GM19438 (cell line): ENCODE measurements at regions not wholly inside any gene's neighbourhood (a gene's known extent, or its start where the extent isn't known, plus 50 kb on each side); places are given as distances from the start of the nearest gene placed in this dataset.
"Not testable (repeated sequence)": the region's sequence is repeated elsewhere in the genome, so short reads cannot be mapped to it uniquely, and the experiment has no call there.

Experiments
- ATAC-seq: cut with Tn5 transposase; IDR thresholded peaks from one replicate; pipeline ENCODE4 v1.9.1; 2021; ENCODE audit warnings: low read depth; ENCODE audit not compliant: unreplicated experiment

DNA sequence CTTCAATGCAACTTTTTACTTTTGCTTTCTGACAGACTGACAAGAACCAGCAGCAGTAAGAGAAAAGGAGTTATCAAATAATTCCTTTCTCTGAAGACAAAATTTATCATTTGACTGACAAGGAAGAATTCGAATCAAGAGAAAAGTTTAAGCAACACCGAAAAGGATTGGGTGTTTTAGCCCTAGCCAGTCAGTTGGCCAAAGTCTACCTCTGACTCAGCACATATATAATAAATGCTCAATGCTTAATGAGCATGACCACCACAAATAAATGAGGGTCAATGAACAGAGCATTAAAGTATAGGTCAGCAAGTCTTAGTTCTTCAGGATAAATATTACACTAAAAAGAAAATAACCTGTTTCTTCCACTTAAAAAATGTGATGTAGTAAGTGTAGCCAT lies 1603.5 kb upstream of the C9orf72 start:
- ATAC-seq, result no peak

- no peak for ATAC-seq
Observed at GRCh38 chr9:29183971-29184370, 1610.7 kb upstream of the C9orf72 start.

- not testable (repeated sequence) for ATAC-seq
Observed at GRCh38 chr9:29188771-29189170, 1615.5 kb upstream of the C9orf72 start.

GRCh38 chr9:29189221-29189620 lies 1615.9 kb upstream of the C9orf72 start:
- ATAC-seq, result not testable (repeated sequence)

GRCh38 chr9:29198861-29199260 lies 1625.6 kb upstream of the C9orf72 start:
- no peak for ATAC-seq

DNA sequence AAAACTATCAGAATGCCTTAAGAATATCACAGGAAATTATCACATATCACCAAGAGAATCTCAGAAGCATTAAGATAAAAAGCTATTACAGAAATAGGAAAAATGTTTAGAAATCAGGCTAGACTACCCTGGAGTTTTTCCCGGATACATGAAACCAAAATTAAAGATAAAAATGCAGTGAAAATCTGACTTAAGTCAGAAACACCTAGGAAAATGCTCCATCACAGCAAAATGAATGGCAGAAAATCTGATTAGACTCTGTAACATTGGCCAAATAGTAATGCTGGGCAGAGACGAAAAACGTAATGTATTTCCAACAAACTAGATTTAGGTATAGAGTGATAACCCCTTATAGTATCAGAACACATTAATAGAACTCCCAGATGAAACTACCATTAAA lies 1626.7 kb upstream of the C9orf72 start:
- ATAC-seq, result no peak

GRCh38 chr9:29200650-29201049 lies 1627.4 kb upstream of the C9orf72 start:
- ATAC-seq, result no peak

DNA sequence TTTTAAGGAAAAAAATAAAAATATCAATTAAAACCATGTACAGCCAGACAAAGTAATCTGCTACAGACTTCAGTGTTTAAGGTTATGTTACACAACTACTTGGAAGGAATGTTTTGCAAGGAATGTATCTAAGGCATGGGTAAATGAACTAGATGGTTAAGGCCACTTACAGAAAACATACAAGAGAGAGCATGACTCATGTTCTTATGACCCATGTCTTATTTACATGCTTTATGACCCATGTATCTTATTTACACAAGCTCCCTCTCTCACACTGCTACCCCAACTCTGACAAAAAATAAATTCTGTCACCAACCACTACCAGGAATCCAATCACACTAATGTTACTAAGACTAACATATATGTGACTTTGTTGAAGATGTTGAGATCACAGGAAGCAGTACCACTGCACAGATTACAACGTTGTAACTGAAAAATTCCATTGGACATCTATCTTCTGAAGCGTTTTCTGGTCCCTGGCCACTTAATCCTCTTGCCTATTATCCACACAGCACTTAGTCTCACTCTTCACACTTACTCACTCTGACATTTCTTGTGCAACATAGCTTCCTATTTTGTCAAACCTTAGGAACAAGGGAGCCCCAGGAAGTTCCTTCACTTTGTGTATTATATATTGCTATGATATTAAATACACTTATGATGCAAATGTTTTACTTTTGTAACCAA lies 1630.1 kb upstream of the C9orf72 start:
- ATAC-seq, result no peak

DNA sequence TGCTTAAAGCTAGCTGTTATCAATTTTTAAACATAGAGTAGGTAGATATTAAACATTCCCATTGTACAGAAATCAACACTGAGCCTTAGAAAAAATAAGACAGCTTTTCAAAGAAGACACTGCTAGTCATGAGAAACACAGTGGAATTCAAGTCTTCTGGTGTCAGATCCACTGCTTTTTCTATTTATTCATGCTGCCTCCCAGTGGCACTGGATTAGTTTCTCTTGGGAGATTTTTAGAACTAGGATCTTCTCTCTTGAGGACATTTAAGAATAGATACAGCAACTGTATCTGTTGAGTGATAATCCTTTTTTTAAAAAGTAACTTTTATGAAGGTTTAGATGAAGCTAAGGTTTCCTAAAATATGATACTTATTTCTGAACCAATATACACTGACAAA lies 1635.4 kb upstream of the C9orf72 start:
- ATAC-seq, result no peak

GRCh38 chr9:29209748-29210291 lies 1636.5 kb upstream of the C9orf72 start:
- no peak for ATAC-seq

GRCh38 chr9:29211003-29211579 lies 1637.8 kb upstream of the C9orf72 start:
- ATAC-seq, result no peak

GRCh38 chr9:29211580-29212396 lies 1638.5 kb upstream of the C9orf72 start:
- peak; percentile 92 for ATAC-seq

- ATAC-seq, result no peak
Observed at GRCh38 chr9:29212397-29213387, 1639.4 kb upstream of the C9orf72 start.

DNA sequence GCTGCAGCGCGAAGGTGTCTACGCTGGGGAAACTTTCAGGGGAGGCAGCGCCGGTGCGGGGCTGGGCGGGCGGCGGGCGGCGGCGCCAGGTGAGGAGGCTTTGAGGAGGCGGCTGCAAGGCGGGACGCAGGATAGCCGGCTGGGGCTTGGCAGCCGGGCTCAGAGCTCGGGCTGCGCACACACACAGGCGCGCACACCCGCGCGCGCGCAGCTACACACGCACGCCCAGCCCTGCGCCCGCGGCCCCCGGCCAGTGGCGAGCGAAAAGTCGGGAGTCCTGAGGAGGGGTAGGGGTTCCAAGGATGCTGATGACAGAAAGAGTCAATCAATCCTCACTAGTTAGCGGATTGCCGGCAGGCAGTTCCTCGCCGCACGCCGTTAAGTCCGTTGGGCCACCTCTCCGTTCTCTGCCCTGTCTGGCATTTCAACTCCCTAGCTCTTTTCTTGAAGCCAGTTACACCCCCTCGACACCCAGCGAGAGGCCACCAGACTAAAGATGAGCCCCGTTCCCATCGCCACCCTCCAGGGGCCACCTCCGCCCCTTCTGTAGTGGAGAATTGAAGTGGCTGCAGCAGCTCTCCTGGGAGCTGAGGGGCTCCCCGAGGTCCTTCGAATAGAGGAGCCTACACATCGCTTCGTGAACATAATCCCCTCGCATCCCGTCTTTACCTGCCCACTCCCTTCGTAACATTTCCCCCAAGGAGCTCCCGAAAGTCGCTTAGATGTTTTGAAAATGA lies 1640.3 kb upstream of the C9orf72 start, which contains the start of gene LINGO2:
TSS of gene LINGO2 (minus strand) at position 185 of the 737 bp plus-strand sequence.
- ATAC-seq, result no peak

- ATAC-seq, result no peak
Observed at GRCh38 chr9:29214154-29214689, 1640.9 kb upstream of the C9orf72 start.

DNA sequence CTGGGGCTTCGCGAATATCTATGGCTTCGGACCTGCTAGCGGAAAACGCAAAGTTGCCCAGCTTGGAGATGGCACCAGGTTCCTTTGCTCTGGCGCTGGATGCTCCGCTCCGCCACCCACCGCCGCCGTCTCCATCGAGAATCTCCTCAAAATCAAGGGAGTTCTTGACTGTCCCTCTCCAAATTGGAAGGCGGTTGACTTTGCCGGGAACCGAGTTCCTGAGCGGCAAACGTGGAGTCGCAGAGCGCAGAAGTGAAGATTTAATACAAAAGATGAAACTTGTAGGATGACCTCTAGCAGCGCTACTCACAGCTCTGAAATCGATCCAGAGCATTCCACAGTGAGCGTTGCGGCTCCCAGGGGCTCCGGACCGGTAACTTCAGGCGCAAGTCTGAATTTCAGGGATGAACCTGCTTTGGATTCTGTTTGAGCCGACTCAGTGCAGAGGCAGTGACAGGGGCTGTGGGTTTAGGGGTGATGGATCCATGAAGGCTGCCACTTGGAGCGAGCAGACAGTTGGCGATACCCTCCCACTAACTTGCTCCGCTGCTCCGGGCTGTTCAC lies 1641.5 kb upstream of the C9orf72 start:
- ATAC-seq, result no peak

DNA sequence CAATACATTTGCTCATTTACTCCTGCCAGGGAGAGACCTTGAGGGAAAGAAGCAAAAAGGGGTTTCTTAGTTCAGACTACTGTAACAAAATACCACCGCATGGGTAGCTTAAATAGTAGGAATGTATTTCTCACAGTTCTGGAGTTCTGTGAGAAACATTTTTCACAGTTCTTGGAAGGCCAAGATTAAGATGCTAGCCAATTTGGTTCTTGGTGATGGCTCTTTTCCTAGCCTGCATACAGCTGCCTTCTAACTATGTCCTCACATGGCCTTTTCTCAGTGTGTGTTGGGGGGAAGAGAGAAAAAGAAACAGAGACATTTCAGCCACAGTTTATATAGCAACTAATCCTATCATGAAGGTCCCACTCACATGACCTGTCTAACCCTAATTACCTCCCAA lies 1644.7 kb upstream of the C9orf72 start:
- no peak for ATAC-seq

DNA sequence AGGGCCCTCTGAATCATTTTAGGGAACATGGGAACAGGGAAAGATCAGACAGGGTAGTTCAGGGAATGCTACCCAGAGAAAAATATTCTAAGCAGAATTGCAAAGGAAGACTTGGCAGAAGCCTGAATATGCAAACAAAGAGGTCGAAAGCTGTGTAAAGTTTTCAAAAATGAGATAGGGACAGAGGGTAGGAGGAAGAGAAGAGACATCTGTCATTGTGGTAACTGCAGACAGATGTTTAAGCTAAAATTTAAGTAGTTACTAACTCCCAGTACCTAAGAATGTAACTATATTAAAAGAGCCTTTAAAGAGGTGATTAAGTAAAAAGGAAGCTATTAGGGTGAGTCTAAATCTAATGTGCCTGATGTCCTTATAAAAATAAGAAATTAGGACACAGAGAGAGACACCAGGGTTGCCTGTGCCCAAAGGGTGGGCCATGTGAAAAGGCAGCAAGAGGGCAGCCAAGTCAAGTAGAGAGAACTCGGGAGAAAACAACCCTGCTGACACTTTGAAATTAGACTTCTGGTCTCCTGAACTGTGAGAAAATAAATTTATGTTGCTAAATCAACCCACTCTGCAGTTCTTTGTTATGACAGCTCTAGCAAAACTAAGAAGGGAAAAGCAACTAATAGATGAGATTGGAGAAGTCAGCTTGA lies 1647.4 kb upstream of the C9orf72 start:
- ATAC-seq, result no peak
